HEK293T (cell line): ENCODE measurements at regions not wholly inside any gene's neighbourhood (a gene's known extent, or its start where the extent isn't known, plus 50 kb on each side); places are given as distances from the start of the nearest gene placed in this dataset.

Experiments
- CTCF ChIA-PET: fragments of 350-600 bp; formaldehyde crosslinking; extraction: SDS; loops from one replicate; lab custom pipeline; 2021; ENCODE audit warnings: antibody characterized with exemption, inconsistent platforms; lab: Yijun Ruan, JAX
- POLR2A ChIA-PET: fragments of 350-600 bp; formaldehyde crosslinking; extraction: SDS; loops from one replicate; lab custom pipeline; 2020; ENCODE audit warnings: antibody characterized with exemption, inconsistent platforms; lab: Yijun Ruan, JAX
- DNase-seq: peaks from one replicate; pipeline ENCODE4 v3.0.0; 2012; ENCODE audit warnings: mixed read lengths; ENCODE audit errors: extremely low spot score
- ARNT ChIP-seq: fragments of 450-650 bp; IDR thresholded peaks from 2 replicates; pipeline ENCODE4 v1.6.1; 2017; ENCODE audit warnings: mild to moderate bottlenecking
- BHLHE40 ChIP-seq: fragments of 450-650 bp; IDR thresholded peaks from 2 replicates; pipeline ENCODE4 v1.6.1; 2016; ENCODE audit warnings: mild to moderate bottlenecking, moderate library complexity, borderline replicate concordance
- CTBP1 ChIP-seq: fragments of 450-650 bp; IDR thresholded peaks from 2 replicates; pipeline ENCODE4 v1.6.1; 2016; ENCODE audit warnings: borderline replicate concordance
- ELF4 ChIP-seq: fragments of 450-650 bp; IDR thresholded peaks from 2 replicates; pipeline ENCODE4 v1.6.1; 2017; ENCODE audit warnings: antibody characterized with exemption
- FOXA1 ChIP-seq: fragments of 450-650 bp; IDR thresholded peaks from 2 replicates; pipeline ENCODE4 v1.6.1; 2016; ENCODE audit warnings: mild to moderate bottlenecking
- FOXK2 ChIP-seq: fragments of 450-650 bp; IDR thresholded peaks from 2 replicates; pipeline ENCODE4 v1.6.1; 2016; ENCODE audit warnings: mild to moderate bottlenecking
- FOXM1 ChIP-seq: fragments of 450-650 bp; IDR thresholded peaks from 2 replicates; pipeline ENCODE4 v1.6.1; 2017; ENCODE audit warnings: mild to moderate bottlenecking, borderline replicate concordance
- HDGF ChIP-seq: fragments of 450-650 bp; IDR thresholded peaks from 2 replicates; pipeline ENCODE4 v1.6.1; 2017; ENCODE audit warnings: antibody characterized with exemption, borderline replicate concordance
- L3MBTL2 ChIP-seq: fragments of 450-650 bp; conservative IDR thresholded peaks from 2 replicates; pipeline ENCODE4 v1.6.1; 2016; ENCODE audit warnings: mild to moderate bottlenecking
- LEF1 ChIP-seq: fragments of 450-650 bp; IDR thresholded peaks from 2 replicates; pipeline ENCODE4 v1.6.1; 2017; ENCODE audit warnings: mild to moderate bottlenecking, borderline replicate concordance
- NFRKB ChIP-seq: fragments of 450-650 bp; IDR thresholded peaks from 2 replicates; pipeline ENCODE4 v1.6.1; 2016; ENCODE audit warnings: mild to moderate bottlenecking, moderate library complexity
- PKNOX1 ChIP-seq: fragments of 450-650 bp; IDR thresholded peaks from 2 replicates; pipeline ENCODE4 v1.6.1; 2016
- SP1 ChIP-seq: fragments of 450-650 bp; IDR thresholded peaks from 2 replicates; pipeline ENCODE4 v1.6.1; 2017
- SUZ12 ChIP-seq: fragments of 450-650 bp; IDR thresholded peaks from 2 replicates; pipeline ENCODE4 v1.6.1; 2016; ENCODE audit warnings: mild to moderate bottlenecking
- TARDBP ChIP-seq: fragments of 450-650 bp; IDR thresholded peaks from 2 replicates; pipeline ENCODE4 v1.6.1; 2016
- ZNF384 ChIP-seq: fragments of 450-650 bp; IDR thresholded peaks from 2 replicates; pipeline ENCODE4 v1.6.1; 2016

GRCh38 chr9:85142968-85143367, 473.4 kb downstream of the NTRK2 start:
- CTCF ChIA-PET = interaction anchor here (1.0 kb wide), 1 partner anchor 10 kb away, joined by 3 read pairs; no protein-coding TSS in a partner anchor
- no peak for TF ChIP-seq SP1
- no peak for TF ChIP-seq PKNOX1
- TF ChIP-seq SUZ12 = no peak
- TF ChIP-seq FOXM1 = no peak
- TF ChIP-seq L3MBTL2 = no peak
- TF ChIP-seq FOXA1 = no peak
- TF ChIP-seq TARDBP = no peak
- TF ChIP-seq LEF1 = no peak
- no peak for TF ChIP-seq BHLHE40
- DNase-seq = peak; percentile 48
- POLR2A ChIA-PET = no interaction called here

DNA sequence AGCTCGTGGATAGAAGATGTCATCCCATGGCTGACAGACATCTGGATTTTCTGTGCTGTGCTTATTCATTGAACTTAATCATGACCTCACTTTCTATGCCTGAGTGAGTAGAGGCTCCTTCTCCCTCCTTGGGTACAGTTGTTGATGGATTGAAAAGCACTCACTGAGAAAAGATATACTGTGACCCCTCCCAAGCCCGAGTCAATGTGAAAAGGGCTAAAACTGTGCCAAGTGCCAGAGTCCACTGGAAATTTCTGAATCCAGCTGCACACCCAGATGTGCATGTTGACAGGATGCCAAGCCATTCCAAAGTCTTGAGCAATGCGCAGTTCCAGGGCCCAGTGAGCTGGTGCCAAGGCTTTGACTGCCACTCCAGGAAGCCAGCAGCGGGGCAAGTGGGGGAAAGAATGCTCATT, 473.0 kb downstream of the NTRK2 start:
- TF ChIP-seq FOXK2 (no peak), BHLHE40 (no peak), HDGF (no peak), FOXA1 (no peak), L3MBTL2 (no peak), FOXM1 (no peak), ZNF384 (no peak), SP1 (no peak), NFRKB (no peak), PKNOX1 (no peak), LEF1 (no peak), TARDBP (no peak), CTBP1 (no peak)
- CTCF ChIA-PET = interaction anchor here (1.0 kb wide), 1 partner anchor 10 kb away, joined by 3 read pairs; no protein-coding TSS in a partner anchor
- no peak for DNase-seq
- POLR2A ChIA-PET = no interaction called here

DNA sequence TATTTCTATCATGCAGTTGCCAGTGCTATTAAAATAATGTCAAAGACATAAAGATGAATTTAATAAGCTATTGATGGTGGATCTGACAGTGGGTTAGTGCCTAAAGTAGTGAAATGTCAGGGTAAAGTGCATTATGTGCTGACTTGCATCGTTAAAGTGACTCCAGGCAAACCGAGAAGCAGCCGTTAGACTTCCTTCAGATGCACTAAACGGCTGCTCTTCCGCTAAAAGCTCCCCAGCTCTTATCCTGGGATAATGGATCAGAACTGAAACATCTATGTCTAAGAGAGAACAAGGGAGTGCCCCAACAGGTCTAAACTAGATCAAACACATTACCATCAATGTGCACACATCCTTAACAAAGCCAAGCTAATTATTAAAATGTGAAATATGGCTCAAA, 468.2 kb downstream of the NTRK2 start:
- ChIA-PET CTCF (no interaction called here), POLR2A (no interaction called here)
- no peak for DNase-seq
- TF ChIP-seq FOXM1 = no peak
- no peak for TF ChIP-seq L3MBTL2

DNA sequence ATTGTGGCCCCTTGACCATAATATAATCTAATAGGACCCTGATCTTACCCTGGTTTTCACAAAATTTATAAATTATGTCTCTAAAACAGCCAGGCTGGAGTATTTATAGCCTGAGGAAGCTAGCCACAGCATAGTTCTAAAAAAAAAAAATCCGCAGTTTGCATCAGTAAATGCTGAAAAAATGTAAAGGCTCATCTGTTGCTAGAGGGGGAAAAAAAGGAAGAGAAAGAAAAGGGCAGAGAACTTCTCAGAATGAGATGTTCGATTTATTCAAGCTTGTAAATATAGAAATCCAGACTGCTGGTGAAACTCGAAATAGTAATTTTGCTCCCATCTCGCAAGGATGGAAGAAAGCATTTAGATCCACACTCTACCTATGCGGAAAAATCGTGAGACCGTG, 467.5 kb downstream of the NTRK2 start:
- CTCF ChIA-PET = no interaction called here
- no peak for DNase-seq
- TF ChIP-seq CTBP1 = no peak
- TF ChIP-seq SP1 = no peak

GRCh38 chr9:85136507-85136906, 467.0 kb downstream of the NTRK2 start:
- POLR2A ChIA-PET = no interaction called here
- no peak for DNase-seq
- TF ChIP-seq SP1 (no peak), ARNT (no peak), PKNOX1 (no peak), TARDBP (no peak), BHLHE40 (no peak), SUZ12 (no peak), FOXK2 (no peak), FOXM1 (no peak), FOXA1 (no peak), L3MBTL2 (no peak)
- CTCF ChIA-PET = no interaction called here

More for the DNA sequence above, 467.5 kb downstream of the NTRK2 start:
- POLR2A ChIA-PET = no interaction called here

DNA sequence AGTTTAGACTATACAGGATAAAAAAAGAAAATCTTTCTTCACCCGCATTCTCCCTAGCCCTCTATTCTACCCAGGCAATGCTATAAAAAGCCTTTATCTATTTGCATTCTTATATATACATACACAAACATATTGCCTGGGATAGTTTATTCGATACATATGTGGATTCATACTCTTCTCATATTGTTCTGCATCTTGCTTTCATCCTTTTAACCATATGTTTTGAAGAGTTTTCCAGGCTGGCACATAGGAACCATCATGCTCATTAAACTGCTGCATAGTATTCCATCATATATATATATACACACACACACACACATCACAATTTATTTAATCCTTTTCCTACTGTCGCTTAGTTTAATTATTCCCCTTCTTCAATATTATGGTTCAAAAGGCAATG, 461.2 kb downstream of the NTRK2 start:
- ChIA-PET CTCF (no interaction called here), POLR2A (no interaction called here)
- TF ChIP-seq BHLHE40 (no peak), ELF4 (no peak), SUZ12 (no peak), LEF1 (no peak), FOXA1 (no peak), ZNF384 (no peak), CTBP1 (no peak), NFRKB (no peak), L3MBTL2 (no peak), TARDBP (no peak), FOXM1 (no peak), FOXK2 (no peak), PKNOX1 (no peak), ARNT (no peak), SP1 (no peak), HDGF (no peak)
- DNase-seq = no peak
